Astrocyte of the cerebellum (primary cell): ENCODE measurements at regions not wholly inside any gene's neighbourhood (a gene's known extent, or its start where the extent isn't known, plus 50 kb on each side); places are given as distances from the start of the nearest gene placed in this dataset.

Experiments
- DNase-seq: peaks from one replicate; pipeline ENCODE4 v3.0.0-alpha.2; 2011; ENCODE audit warnings: low read depth
- H3K4me3 ChIP-seq: 2 replicates; pipeline ENCODE4 v1.5.1; 2011; ENCODE audit warnings: mild to moderate bottlenecking, low read depth, low read length, moderate library complexity
- in situ Hi-C: cut with HindIII; loops from 2 replicates; pipeline ENCODE4 v1.10.0; 2017; ENCODE audit warnings: low sequenced_read_pairs
- TF ChIP-seq, protein P1 (sequence below): IDR thresholded peaks from 2 replicates; pipeline ENCODE4 v1.5.1; 2012; ENCODE audit warnings: low read length, low read depth, moderate library complexity, mild to moderate bottlenecking; ENCODE audit errors: missing control alignments

DNA sequence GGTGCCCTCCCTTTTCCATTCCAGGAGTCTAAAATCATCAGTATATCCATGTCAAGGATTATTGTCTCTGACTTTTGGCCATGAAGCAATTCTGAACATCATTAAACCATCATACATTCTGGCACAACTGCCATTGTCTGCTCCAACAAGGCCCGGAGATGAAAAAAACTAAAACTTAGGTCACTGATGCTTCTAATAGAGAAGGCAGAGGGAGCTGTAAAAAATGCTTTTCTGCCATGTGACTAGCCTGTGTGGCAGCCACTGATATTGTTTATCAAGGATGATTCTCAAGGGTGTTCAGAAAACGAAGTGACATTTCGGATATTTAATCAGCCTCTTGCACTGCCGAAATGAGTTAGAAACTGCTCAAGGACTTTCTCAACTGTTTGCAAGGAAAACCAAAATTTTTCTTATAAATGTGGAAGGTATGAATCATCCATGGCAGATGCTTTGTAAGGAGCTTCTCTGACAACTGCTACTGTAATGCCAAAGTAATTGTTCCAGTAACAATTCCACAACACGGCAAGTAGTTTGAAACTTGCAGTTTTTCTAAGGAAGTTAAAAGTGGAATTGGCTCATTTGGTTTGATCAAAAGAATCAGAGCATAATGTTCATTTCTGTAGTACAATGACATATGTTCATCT is 1076.5 kb upstream of the FLRT2 start:
- no peak for DNase-seq
- H3K4me3 ChIP-seq = no peak overlapping the region
- TF ChIP-seq, protein P1, sequence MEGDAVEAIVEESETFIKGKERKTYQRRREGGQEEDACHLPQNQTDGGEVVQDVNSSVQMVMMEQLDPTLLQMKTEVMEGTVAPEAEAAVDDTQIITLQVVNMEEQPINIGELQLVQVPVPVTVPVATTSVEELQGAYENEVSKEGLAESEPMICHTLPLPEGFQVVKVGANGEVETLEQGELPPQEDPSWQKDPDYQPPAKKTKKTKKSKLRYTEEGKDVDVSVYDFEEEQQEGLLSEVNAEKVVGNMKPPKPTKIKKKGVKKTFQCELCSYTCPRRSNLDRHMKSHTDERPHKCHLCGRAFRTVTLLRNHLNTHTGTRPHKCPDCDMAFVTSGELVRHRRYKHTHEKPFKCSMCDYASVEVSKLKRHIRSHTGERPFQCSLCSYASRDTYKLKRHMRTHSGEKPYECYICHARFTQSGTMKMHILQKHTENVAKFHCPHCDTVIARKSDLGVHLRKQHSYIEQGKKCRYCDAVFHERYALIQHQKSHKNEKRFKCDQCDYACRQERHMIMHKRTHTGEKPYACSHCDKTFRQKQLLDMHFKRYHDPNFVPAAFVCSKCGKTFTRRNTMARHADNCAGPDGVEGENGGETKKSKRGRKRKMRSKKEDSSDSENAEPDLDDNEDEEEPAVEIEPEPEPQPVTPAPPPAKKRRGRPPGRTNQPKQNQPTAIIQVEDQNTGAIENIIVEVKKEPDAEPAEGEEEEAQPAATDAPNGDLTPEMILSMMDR = no peak
- in situ Hi-C loops = no loop called here

DNA sequence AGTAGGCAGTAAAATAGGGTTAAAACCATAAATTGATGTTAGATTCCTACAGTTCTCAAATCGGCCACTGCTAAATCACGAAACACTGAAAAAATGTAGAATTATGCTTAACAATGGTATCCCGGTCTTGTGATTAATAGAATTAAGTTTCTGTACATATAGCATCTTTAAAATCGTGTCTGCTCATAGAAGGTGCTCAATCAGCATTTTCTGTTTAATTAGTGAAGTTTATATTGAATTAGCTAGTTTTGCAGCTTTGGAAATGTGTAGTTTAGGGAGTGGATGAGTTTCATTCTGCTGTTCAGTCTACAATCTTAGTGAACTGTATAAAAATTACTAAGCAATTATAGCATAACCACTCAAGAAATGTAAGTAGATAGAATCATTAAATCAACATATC is 1075.8 kb upstream of the FLRT2 start:
- DNase-seq = no peak
- no peak overlapping the region for H3K4me3 ChIP-seq
- in situ Hi-C loops = no loop called here
- TF ChIP-seq, protein P1 = no peak

DNA sequence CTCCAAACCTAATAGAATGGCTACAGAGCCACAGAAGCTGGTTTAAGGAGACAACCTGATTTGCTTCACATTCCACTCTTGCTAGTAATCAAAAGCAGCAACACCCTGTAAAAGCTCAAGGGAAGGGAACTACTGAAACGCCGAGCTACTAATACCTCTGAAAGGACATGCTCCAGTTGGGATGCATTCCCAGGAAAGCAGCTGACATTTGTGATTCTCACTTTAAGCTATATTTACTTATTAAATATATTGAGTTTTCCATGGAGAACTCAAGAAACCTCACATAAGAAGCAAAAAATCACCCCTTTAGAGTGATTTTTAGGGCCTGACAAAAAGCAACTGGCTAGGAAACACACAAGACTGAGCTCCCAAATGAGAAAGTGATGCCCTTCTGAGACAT is 1073.0 kb upstream of the FLRT2 start:
- TF ChIP-seq, protein P1 = no peak
- DNase-seq = no peak
- in situ Hi-C loops = no loop called here
- H3K4me3 ChIP-seq = no peak overlapping the region

DNA sequence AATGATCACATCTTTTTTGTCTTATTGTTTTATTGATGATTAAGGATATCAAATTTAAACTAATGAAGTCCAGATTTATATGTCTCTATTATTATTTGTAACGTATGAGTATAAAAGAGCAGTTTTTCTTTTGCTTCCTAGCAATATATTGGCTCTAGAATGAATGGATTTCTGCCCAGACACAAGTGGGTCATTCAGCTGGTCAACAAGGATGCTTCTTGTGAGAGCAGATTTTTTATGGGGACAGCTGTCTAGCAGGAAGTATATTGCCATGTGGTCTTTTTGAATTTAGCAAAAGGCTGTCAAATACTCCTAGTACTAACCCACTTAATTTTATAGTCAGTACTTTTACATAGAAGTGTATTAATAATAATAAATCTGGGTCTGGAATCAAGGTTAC is 1071.1 kb upstream of the FLRT2 start:
- TF ChIP-seq, protein P1 = no peak
- DNase-seq = no peak
- H3K4me3 ChIP-seq = no peak overlapping the region
- in situ Hi-C loops = no loop called here

DNA sequence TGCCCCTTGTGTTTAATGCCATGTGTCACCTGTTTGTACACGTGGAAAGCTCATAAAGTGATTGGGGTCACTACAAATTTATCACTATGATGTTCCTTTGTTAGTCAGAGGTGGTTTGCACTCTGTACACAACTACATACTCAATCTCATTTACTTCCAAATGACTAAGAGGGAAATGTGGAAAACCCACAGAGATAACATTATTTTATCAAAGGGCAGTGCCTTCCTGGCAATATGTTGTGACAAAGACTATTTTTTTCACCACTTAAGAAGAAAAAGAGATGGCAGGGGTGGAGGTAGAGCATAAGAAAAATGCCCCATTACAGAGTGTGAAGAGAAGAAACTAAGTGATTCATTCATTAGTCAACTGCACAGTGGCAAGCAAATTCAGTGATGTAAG is 1064.1 kb upstream of the FLRT2 start:
- no peak overlapping the region for H3K4me3 ChIP-seq
- TF ChIP-seq, protein P1 = no peak
- DNase-seq = no peak
- in situ Hi-C loops = no loop called here

DNA sequence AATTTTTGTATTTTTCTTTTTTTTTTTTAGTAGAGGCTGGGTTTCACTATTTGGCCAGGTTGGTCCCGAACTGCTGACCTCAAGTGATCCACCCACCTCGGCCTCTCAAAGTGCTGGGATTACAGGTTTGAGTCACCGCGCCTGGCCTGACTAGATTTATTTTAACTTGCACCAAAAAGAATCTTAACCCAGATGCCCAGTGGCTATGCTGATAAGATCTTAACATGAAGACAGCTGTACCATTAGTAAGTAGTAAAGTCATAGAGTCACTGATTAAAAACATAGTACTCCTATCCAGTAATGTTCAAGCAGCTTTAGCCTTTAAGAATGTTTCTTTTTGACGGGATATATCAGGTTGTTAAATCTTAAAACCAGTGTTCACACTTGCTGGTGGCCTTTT is 1061.8 kb upstream of the FLRT2 start:
- no peak overlapping the region for H3K4me3 ChIP-seq
- DNase-seq = no peak
- TF ChIP-seq, protein P1 = no peak
- in situ Hi-C loops = no loop called here

DNA sequence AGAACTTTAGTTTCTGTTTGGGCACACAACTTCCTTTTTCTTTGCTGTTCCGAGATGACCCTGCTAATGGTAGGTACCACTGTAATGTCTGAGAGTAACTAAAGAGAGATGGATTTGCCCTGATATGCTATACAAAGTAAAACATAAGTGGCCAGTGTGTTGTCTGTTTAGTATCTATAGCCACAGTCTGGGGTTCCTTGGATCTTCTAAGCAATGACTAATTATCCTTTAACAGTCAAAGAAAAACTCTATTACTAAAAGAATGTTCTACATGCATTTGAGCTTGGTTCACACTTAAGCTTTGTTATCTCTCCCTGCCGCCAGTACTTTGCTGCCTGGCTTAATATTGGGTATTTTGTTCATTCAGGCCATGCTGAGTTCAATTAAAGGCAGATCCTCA is 1051.9 kb upstream of the FLRT2 start:
- no peak overlapping the region for H3K4me3 ChIP-seq
- no peak for DNase-seq
- TF ChIP-seq, protein P1 = no peak
- in situ Hi-C loops = no loop called here
